Activated T-cell treated with anti-CD3 and anti-CD28 coated beads for 1 hour (primary cell): ENCODE measurements at regions not wholly inside any gene's neighbourhood (a gene's known extent, or its start where the extent isn't known, plus 50 kb on each side); places are given as distances from the start of the nearest gene placed in this dataset.
"Not testable (repeated sequence)": the region's sequence is repeated elsewhere in the genome, so short reads cannot be mapped to it uniquely, and the experiment has no call there.

ENCODE experiments used
- DNase-seq: peaks from one replicate; pipeline ENCODE4 v3.0.0-alpha.2; 2020; ENCODE audit warnings: low read depth

- DNase-seq, result no peak
These were observed 460.7 kb upstream of the MEF2C start for GRCh38 chr5:89343666-89344065.

- DNase-seq, result no peak
These were observed 459.3 kb upstream of the MEF2C start for GRCh38 chr5:89342106-89342876.

- DNase-seq, result no peak
These were observed 456.0 kb upstream of the MEF2C start for GRCh38 chr5:89338935-89339334.

- DNase-seq, result no peak
These were observed 453.1 kb upstream of the MEF2C start for GRCh38 chr5:89336111-89336510.

- no peak for DNase-seq
These were observed 447.2 kb upstream of the MEF2C start for GRCh38 chr5:89330140-89330539.

- no peak for DNase-seq
These were observed 444.6 kb upstream of the MEF2C start for GRCh38 chr5:89327608-89328007.

GRCh38 chr5:89324990-89325389 lies 442.0 kb upstream of the MEF2C start:
- no peak for DNase-seq

- no peak for DNase-seq
These were observed 437.7 kb upstream of the MEF2C start for GRCh38 chr5:89320421-89321277.

- DNase-seq, result not testable (repeated sequence)
These were observed 434.9 kb upstream of the MEF2C start for GRCh38 chr5:89317838-89318237.

GRCh38 chr5:89315286-89316100 lies 432.5 kb upstream of the MEF2C start:
- DNase-seq, result no peak

GRCh38 chr5:89313804-89314588 lies 431.0 kb upstream of the MEF2C start:
- DNase-seq, result no peak

- DNase-seq, result no peak
These were observed 430.1 kb upstream of the MEF2C start for GRCh38 chr5:89313044-89313443.

- no peak for DNase-seq
These were observed 426.3 kb upstream of the MEF2C start for GRCh38 chr5:89309268-89309667.

GRCh38 chr5:89308606-89309040 lies 425.6 kb upstream of the MEF2C start:
- DNase-seq, result no peak

GRCh38 chr5:89307972-89308371 lies 425.0 kb upstream of the MEF2C start:
- no peak for DNase-seq

- DNase-seq, result not testable (repeated sequence)
These were observed 424.2 kb upstream of the MEF2C start for GRCh38 chr5:89307141-89307540.

- DNase-seq, result no peak
These were observed 420.1 kb upstream of the MEF2C start for GRCh38 chr5:89303033-89303480.

- no peak for DNase-seq
These were observed 419.3 kb upstream of the MEF2C start for GRCh38 chr5:89302102-89302891.

- no peak for DNase-seq
These were observed 418.5 kb upstream of the MEF2C start for GRCh38 chr5:89301321-89302025.

- no peak for DNase-seq
These were observed 417.5 kb upstream of the MEF2C start for GRCh38 chr5:89300426-89300970.
